DMS153 treated with DMSO at 0.1 percent for 48 hours (cell line): ENCODE measurements at regions not wholly inside any gene's neighbourhood (a gene's known extent, or its start where the extent isn't known, plus 50 kb on each side); places are given as distances from the start of the nearest gene placed in this dataset.
"Not testable (repeated sequence)": the region's sequence is repeated elsewhere in the genome, so short reads cannot be mapped to it uniquely, and the experiment has no call there.

Source experiments
- DNase-seq: peaks from one replicate; lab custom pipeline; 2025; ENCODE audit not compliant: unreplicated experiment; lab: John Stamatoyannopoulos, UW

DNA sequence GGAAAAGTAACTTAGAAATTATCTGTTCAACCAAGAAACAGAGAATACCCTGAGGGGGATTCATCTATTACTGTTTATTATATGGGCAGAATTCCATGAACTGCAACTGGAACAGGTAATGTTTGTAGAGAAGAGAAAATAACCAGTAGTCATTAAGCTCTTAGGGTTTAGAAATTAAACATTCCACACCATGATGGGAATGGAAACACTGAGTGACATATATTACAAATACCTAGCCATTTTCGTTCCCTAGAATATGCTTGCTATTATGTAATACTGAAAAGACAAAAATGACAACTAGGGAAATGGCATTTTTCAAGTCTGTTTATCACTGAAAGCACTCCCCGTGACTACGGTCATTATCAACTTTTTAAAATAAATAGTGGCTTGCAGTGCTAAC, 1007.4 kb downstream of the GATA3 start:
- DNase-seq, result no peak

DNA sequence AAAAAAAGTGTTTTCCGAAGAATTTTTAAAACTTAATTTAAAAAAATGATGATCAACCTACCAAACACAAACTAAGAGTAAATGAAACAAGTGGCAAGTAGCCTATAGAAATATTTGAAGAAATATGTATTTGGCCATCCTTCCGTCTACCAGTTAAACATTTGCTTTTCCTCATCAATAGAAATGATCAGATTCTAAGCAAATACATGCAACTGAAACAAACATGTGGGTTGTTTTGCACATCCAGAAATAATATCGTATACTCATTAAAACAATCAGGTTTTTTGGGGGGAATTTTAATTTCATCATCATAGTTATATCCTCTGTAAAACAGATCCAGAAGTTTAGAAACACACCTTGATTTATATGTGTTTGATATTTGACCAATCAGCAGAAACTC, 1011.7 kb downstream of the GATA3 start:
- DNase-seq, result no peak

DNA sequence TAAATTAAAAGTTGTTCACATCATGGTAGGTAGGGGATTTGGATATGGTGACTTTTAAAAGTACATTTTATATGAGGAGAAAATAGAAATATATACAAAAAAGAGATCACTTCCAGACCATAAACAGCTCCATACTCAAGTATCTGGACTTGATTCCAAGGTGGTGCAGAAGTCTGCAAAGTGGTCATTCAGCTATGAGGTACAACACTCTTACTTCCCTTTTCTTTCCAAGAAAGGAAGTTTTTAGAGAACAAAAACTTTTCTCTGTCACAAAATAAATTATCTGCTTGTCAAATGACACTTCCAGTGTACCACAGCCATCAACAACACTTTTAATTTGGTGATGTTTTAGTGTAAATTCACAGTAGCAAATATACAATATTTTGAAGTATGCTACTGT, 1013.5 kb downstream of the GATA3 start:
- no peak for DNase-seq

DNA sequence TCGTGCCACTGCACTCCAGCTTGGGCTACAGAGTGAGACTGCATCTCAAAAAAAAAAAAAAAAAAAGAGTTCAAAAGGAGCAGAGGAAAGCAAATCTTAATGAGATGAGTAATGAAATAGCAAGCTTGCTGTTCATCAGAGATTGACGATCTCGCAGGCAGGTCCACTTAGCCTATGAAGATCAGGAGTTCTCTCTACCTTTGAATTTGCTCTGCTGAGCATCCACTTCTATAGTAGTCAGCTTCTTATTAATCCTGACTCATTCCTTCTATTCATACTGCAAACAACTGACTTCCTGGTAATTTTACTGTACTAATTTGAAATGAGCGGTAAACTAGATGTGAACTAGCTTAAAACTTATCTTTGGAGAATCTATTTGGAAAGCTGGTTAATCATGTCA, 1014.6 kb downstream of the GATA3 start:
- DNase-seq, result no peak

DNA sequence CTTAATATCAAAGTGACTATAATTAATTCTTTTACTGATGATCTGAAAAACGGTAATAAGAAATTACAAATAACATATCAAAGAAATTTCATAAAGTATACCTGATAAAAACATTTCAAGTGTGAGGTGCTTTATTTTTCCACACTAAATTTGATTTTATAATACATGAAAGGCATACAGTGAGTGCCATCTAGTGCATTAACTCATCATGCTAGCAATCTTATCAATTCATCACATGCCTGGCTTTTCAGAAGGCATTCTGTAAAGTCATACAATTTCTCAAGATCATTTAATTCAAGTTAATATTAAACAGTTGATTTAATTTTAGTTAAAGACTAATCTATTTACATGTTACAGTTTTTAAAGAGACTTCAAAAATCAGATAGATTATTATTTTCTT, 1020.9 kb downstream of the GATA3 start:
- DNase-seq, result no peak

DNA sequence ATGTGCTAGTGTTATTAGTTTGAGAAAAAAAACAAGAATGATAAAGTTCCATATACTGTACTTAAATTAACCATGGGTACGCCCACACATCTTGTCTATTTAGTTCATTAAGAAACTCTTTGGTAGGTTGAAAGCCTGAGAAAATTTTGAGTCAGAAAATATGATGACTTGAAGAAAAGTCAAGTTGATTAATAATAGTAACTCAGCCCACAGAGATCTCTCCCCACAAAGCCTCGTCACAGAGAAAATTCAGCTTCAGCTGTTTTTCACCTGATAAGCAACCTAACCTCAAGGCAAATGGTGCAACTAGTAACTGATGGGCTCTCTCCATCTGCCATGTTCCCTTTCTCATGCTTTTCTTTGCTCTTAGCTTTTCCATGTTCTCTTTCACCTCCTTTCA, 1021.6 kb downstream of the GATA3 start:
- no peak for DNase-seq

DNA sequence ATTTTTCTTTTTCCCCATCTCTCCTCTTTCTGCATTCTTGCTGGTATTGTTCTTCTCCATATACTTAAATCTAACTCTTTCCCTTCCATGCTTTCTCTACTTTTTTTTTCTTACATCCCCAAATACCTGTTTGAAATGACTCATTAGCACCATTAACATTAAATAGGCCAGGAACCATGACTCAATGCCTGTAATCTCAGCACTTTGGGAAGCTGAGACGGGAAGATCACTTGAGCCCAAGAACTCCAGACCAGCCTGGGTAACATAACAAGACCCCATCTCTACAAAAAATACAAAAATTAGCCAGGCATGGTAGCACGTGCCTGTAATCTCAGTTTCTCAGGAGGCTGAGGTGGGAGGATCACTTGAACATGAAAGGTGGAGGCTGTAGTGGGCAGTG, 1026.8 kb downstream of the GATA3 start:
- DNase-seq, result no peak

DNA sequence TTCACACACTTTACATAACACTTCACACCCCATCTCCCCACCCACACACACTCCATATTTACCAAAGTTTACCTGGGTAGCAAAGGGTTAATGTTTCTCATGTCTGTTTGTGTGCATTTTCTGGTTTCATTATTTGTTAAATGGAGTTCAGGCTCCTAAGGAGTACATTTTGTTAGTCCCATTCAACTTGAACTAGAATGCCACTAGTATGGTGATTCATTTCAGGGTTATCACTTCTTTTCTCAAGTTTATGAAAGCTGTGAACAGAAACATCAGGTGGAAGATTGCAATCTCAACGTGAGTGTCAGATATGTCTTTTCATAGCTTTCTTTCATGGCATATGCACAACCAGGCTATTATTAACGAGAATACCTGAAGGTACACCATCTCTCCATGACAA, 1027.5 kb downstream of the GATA3 start:
- DNase-seq, result no peak

DNA sequence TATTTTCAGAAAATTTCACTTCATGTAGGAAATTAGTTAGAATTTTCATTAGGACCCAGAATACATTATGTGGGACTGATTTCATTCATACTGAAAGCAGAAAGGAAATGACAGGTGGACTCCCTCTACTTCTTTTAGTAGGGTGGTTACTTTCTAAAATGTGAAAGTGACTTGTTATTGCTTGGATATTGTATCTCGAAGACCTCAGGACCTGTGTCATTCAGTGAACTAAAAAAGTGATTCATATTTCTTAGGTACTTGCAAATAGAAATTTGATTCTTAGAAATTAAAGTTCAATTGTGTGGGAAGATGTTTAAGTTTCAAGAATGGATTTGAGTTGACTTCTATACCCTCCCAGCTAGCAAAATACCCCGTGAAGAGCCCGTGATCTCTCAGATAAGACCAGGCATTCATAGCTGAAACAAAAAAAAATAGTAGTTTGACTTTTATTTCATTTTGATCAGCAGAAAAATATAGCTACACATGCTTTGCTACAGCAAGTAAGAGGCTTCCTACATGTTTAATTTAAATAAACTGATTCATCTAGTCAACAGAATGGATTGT, 1037.1 kb downstream of the GATA3 start:
- no peak for DNase-seq

DNA sequence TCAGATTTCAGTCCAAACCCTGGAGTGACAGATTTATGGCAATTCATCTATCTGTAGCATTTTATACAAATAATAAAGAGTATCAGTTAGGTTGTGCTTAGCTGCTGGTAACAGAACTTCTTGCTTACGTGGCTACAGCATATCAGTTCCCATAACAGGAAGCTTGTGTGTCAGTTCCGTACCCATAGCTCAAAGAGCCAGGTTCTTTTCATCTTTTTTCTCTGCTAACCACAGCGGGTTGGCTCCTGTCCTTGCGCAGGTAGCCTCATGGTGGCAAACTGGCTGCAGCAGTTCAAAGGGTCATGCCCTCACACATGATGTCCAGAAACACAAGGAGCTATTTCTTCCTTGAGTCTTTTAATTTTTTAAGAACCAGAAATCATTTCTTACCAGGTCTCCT, 1041.8 kb downstream of the GATA3 start:
- DNase-seq, result no peak

DNA sequence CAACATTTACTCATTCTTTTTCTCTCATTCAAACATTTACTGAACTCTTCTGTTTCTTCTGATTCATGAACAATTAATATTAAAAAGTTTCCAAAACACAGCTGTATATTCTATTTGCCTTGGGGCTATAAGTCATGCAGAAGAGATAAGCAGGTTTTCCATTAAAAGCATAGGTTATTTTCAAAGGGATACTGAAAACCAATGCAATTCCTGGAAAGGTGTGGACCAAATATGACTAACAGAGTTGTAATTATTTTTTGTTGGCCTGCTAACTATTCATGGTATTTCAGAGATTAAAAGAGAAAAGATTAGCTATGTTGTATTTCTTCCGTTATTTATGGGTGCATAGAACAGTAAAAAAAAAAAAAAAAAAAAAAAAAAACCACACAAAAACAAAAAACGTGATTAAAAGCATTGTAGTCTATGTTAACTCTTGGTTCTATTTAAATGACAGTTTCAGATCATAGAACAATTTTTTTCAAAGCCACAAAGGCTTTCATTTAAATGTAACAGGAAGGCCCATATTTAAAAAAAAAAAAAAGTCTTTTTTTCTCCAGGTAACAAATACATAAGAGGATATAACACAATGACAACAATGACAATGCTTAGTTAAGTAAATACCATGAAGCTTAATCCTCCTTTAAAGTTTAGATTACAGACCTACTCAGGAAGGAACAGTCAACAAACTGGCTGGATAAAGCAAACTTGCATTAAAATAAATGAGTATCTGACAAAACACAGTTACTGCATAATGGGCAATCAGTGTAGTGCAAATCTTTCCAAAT, 1042.9 kb downstream of the GATA3 start:
- no peak for DNase-seq

DNA sequence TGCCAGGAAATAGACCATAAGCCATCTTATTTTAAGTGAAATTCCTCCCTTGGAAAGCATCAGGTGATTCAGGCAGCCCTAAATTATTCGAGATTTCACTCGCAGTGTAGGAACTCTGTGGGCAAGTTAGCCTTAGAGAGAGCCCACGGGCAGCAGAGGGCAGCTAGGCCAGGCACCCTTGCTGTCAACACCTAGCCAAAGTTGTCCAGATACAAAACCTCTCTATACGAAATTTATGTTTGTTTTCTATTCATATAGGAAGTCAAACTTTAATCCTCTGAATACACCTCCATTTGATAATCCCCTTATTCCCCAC, 1043.5 kb downstream of the GATA3 start:
- DNase-seq, result no peak

DNA sequence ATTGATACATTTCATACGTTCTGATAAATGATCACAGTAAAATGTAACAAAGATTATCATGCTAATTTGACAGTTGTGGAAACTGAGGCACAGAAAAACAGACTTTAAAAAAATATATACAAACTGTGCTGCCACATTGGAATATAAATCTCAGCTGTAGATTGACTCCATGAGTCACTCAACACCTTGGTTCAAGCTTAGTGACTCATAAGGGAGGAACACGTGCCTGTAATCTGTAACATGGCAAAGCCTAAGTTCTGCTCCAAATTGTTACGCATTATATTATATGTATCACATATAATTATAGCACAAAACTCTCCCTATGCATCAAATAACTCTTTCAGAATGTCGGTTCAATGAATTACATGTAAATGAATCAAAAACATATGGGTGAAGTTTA, 1047.5 kb downstream of the GATA3 start:
- DNase-seq, result no peak

DNA sequence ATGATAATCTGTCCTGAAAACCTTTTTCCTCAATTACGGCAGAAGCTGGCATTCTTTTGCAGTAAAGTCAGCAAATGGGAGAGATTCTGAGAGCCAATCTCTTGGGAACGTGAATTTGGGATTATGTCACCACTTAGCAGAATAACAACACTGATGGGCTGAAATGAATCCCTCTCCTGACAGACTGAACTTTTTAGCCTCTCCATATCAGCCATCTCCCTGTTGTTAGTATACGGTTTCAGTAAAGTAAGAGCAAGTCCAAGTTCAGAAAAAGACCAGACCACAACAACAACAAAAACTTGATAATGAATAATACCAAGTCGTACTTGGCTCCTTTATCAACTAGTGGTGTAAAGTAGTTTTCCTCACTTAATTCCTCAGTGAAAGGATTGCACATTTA, 1048.8 kb downstream of the GATA3 start:
- no peak for DNase-seq

DNA sequence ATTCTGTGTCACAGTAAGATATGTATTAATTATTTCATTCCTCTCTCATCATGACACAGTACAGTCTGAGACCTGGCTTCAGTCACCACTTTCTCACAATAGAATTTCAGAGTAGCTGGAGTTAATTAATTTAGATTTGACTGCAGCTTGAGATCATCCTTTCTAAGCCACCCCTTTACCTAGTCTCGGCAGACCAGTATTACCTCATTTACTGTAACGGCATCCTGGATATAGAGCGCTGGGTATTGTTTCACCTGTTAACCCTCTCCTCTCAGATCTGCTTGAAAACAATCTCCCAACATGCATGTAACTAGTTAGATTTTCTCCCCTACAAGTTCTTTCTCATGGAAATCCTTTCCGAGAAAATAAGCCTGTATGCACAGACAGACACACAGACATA, 1057.5 kb downstream of the GATA3 start:
- DNase-seq, result no peak

DNA sequence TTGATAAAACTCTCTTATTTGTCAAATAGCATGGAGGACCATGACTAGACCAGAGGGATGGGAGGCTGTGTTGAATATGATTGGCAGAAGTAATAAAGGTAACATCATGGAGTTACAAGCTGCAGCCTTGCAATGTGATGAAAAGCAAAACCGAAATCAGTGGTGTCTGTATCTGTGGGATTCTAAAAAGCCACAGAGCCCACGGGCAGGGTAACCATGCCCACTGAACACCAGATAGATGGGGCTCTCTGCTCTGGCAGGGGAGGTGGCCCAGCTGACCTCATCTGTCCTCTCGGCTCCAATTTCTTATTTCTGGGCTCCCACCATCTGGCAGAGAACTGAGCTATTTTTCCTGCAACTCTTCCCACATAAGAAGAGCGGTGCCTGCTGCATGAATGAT, 1072.2 kb downstream of the GATA3 start:
- DNase-seq, result no peak

DNA sequence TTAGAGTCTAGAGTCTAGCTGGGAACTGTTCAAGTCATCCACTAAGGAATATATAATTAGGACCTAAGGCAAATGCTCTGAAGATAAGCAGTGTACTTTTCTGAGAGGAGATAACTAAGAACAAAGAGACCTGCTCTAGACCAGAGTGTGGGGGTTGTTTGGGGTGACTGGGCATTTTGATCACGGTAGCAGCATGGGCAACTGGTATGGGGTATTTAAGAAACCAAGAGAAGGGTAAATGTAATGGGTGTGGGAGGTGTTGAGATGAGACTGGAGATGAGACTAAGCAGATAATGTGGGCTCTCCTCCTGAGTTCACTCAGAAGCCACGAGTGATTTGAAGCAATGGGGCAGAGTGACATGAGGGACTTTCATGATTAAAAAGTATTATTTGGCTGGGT, 1082.9 kb downstream of the GATA3 start:
- DNase-seq, result no peak

DNA sequence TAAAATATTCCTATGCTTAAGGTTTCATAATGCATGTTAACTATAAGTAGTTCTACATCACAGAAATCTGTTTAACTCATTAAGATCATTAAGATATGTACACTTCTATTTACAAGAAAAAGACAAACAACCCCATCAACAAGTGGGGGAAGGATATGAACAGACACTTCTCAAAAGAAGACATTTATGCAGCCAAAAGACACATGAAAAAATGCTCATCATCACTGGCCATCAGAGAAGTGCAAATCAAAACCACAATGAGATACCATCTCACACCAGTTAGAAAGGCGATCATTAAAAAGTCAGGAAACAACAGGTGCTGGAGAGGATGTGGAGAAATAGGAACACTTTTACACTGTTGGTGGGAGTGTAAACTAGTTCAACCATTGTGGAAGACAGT, 1084.3 kb downstream of the GATA3 start:
- DNase-seq, result not testable (repeated sequence)

DNA sequence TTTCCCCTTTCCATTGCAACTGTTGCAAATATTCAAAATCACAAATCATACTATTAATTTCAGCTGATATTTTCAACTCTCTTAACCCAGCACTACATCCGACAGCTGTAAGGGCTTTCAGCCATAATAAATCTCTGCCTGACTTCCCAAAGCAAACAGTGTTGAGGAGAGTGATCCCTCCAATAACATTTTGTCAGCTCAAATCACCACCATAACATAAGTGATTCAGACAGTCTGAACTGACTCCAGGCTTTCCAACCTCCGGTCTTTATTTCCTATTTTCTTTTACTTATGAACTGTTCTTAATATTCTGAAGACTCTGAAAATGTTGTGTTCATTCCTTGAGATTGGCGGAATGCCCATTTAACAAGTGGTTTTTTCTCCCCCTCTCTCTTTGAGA, 1085.9 kb downstream of the GATA3 start:
- no peak for DNase-seq

DNA sequence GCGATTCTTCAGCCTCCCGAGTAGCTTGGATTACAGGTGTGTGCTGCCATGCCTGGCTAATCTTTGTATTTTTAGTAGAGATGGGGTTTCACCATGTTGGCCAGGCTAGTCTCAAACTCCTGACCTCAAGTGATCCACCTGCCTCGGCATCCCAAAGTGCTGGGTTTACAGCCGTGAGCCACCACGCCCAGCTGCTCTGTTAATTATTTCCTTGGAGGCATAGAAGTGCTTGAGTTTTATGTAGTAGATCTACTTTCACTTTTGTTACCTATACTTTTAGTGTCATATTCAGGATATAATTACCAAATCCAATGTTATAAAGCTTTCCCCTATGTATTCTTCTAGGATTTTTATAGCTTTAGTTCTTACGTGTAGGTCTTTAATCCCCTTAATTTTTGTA, 1093.0 kb downstream of the GATA3 start:
- DNase-seq, result no peak

DNA sequence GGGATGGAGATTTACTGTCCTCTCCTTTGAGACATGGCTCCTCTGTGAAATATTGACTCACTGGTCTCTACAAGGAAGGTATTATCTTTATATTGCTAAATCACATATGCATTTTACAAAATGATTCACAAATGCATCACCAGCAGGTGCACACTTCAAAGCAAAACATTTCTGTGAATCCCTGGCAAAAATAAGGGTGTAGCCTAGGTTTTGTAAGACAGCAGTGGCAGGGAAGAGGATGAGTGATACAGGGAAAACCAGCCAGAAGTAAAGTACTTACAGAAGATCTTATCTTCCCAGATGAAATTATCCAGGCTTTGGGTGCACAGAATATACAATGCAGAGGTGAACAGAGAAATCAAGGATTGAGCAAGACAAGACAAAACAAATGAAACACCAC, 1094.6 kb downstream of the GATA3 start:
- no peak for DNase-seq

DNA sequence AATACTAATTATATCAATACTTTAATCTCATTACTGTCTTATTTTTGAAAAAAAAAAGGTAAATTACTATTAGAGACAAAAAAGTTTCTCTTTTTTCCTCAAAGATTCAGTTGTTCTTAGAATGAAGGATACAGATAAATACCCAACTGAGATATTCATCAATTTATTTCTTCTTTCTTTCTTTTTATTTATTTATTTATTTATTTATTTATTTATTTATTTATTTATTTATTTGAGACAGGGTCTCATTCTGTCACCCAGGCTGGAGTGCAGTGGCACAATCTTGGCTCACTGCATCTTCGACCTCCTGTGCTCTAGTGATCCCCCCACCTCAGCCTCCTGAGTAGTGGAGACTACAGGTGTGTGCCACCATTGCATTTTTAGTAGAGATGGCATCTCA, 1098.6 kb downstream of the GATA3 start:
- not testable (repeated sequence) for DNase-seq

DNA sequence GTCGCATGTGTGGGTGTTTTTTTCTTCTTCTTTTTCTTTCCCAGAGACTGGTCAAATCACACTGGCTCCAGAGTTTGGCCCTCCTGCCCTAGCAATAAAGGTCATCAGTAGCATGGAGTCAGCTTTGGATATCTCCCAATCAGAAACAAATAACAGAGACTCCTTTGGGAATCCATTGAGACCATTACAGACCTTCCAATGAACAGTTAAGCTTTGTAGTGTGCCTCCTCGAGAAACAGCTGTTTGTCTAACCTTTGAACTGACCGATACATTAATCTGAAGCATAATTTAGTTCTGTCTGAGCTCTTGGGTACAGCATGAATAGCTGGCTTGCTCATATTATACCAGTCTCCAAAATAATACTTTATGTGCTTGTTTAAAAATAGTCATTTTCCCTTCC, 1103.2 kb downstream of the GATA3 start:
- DNase-seq, result no peak
